HG02798 (cell line): ENCODE measurements at regions not wholly inside any gene's neighbourhood (a gene's known extent, or its start where the extent isn't known, plus 50 kb on each side); places are given as distances from the start of the nearest gene placed in this dataset.

Experiments
- ATAC-seq: cut with Tn5 transposase; IDR thresholded peaks from one replicate; pipeline ENCODE4 v1.9.1; 2021; ENCODE audit warnings: mild to moderate bottlenecking; ENCODE audit not compliant: unreplicated experiment, poor library complexity

- ATAC-seq: peak; percentile 25
Observed at GRCh38 chr15:89400116-89400781, 65.6 kb upstream of the POLG start.

GRCh38 chr15:89399238-89400115 is 64.9 kb upstream of the POLG start:
- peak; percentile 66 for ATAC-seq

- no peak for ATAC-seq
Observed at GRCh38 chr15:89398896-89399237, 64.2 kb upstream of the POLG start.

GRCh38 chr15:89397653-89398023 is 63.0 kb upstream of the POLG start:
- no peak for ATAC-seq

- no peak for ATAC-seq
Observed at GRCh38 chr15:89396723-89397652, 62.4 kb upstream of the POLG start.

- ATAC-seq: no peak
Observed at GRCh38 chr15:89395996-89396395, 61.4 kb upstream of the POLG start.

GRCh38 chr15:89395461-89395871 is 60.8 kb upstream of the POLG start:
- ATAC-seq: no peak

GRCh38 chr15:89395031-89395430 is 60.4 kb upstream of the POLG start:
- no peak for ATAC-seq

GRCh38 chr15:89393056-89393455 is 58.4 kb upstream of the POLG start:
- no peak for ATAC-seq

GRCh38 chr15:89391685-89392257 is 57.1 kb upstream of the POLG start:
- ATAC-seq: no peak

GRCh38 chr15:89389841-89390603 is 55.4 kb upstream of the POLG start:
- no peak for ATAC-seq

- ATAC-seq: no peak
Observed at GRCh38 chr15:89387140-89387903, 52.7 kb upstream of the POLG start.

- no peak for ATAC-seq
Observed at GRCh38 chr15:89385596-89386331, 51.1 kb upstream of the POLG start.
